Keratinocyte (primary cell): ENCODE measurements at regions not wholly inside any gene's neighbourhood (a gene's known extent, or its start where the extent isn't known, plus 50 kb on each side); places are given as distances from the start of the nearest gene placed in this dataset.

Experiments used
- DNase-seq: peaks from one replicate; pipeline ENCODE4 v3.0.0-alpha.2; 2011; ENCODE audit warnings: low read depth, missing footprints, low spot score
- FAIRE-seq: peaks from 2 replicates; lab custom pipeline; 2011; peaks lifted over from hg19 to GRCh38; lab: Jason Lieb, UNC
- H2AFZ ChIP-seq: 2 replicates; pipeline ENCODE4 v1.6.0; 2012; ENCODE audit warnings: low read length, control low read depth, inconsistent platforms; ENCODE audit not compliant: control insufficient read depth
- H3K27ac ChIP-seq: 2 replicates; pipeline ENCODE4 v1.5.1; 2011; ENCODE audit warnings: low read length; ENCODE audit not compliant: control insufficient read depth, insufficient read depth
- H3K27me3 ChIP-seq: 3 replicates; pipeline ENCODE4 v1.6.0; 2011; ENCODE audit warnings: low read length; ENCODE audit not compliant: control insufficient read depth, insufficient read depth; ENCODE audit errors: extremely low read depth
- H3K36me3 ChIP-seq, 2 experiments: 2 replicates in 1 of 2; 3 replicates in 1 of 2; pipeline ENCODE4 v1.5.1; 2011; ENCODE audit warnings: low read length in 2 of 2, mild to moderate bottlenecking in 1 of 2; ENCODE audit not compliant: control insufficient read depth in 2 of 2, insufficient read depth in 2 of 2; ENCODE audit errors: extremely low read depth in 1 of 2
- H3K4me1 ChIP-seq: 3 replicates; pipeline ENCODE4 v1.5.1; 2011; ENCODE audit warnings: low read length; ENCODE audit not compliant: control insufficient read depth, insufficient read depth; ENCODE audit errors: extremely low read depth
- H3K4me2 ChIP-seq: 3 replicates; pipeline ENCODE4 v1.6.0; 2011; ENCODE audit warnings: low read depth, low read length; ENCODE audit not compliant: control insufficient read depth, insufficient read depth; ENCODE audit errors: extremely low read depth
- H3K4me3 ChIP-seq, 3 experiments: fragments of 200-600 bp in 1 of 3; sonication (generic) in 1 of 3; 2 replicates in 2 of 3; 3 replicates in 1 of 3; pipeline ENCODE4 v1.5.1; 2011 to 2016; ENCODE audit warnings: low read length in 3 of 3, mild to moderate bottlenecking in 3 of 3, control low read depth in 2 of 3, inconsistent platforms in 1 of 3, low read depth in 1 of 3, mixed read lengths in 1 of 3, mixed run types in 1 of 3, moderate library complexity in 1 of 3; ENCODE audit not compliant: control insufficient read depth in 2 of 3, insufficient read depth in 2 of 3; ENCODE audit errors: extremely low read depth in 1 of 3
- H3K79me2 ChIP-seq: 2 replicates; pipeline ENCODE4 v1.6.0; 2012; ENCODE audit warnings: low read length; ENCODE audit not compliant: control insufficient read depth, insufficient read depth
- H3K9ac ChIP-seq: 3 replicates; pipeline ENCODE4 v1.6.0; 2011; ENCODE audit warnings: low read length; ENCODE audit not compliant: control insufficient read depth, insufficient read depth; ENCODE audit errors: extremely low read depth
- H3K9me1 ChIP-seq: 3 replicates; pipeline ENCODE4 v1.6.0; 2011; ENCODE audit warnings: low read length; ENCODE audit not compliant: control insufficient read depth, insufficient read depth; ENCODE audit errors: extremely low read depth
- H3K9me3 ChIP-seq: 2 replicates; pipeline ENCODE4 v1.5.1; 2012; ENCODE audit warnings: low read depth, low read length; ENCODE audit not compliant: control insufficient read depth
- H4K20me1 ChIP-seq: 3 replicates; pipeline ENCODE4 v1.6.0; 2011; ENCODE audit warnings: low read length; ENCODE audit not compliant: control insufficient read depth, insufficient read depth; ENCODE audit errors: extremely low read depth
- CTCF ChIP-seq, 3 experiments: IDR thresholded peaks in 1 of 3; conservative IDR thresholded peaks in 1 of 3; optimal IDR thresholded peaks in 1 of 3; 2 replicates in 2 of 3; 3 replicates in 1 of 3; pipeline versions ENCODE3 to v1.5.1; 2011; ENCODE audit warnings: low read length in 3 of 3, mild to moderate bottlenecking in 3 of 3, moderate library complexity in 2 of 3, control low read depth in 1 of 3, inconsistent platforms in 1 of 3; ENCODE audit not compliant: insufficient read depth in 2 of 3; ENCODE audit errors: extremely low read depth in 1 of 3
- EZH2 ChIP-seq: IDR thresholded peaks from one replicate; pipeline ENCODE4 v1.6.1; 2012; ENCODE audit warnings: inconsistent platforms, mild to moderate bottlenecking, low read length, moderate library complexity
- dilution Hi-C: fragments of 300-500 bp; cut with MboI; formaldehyde crosslinking; loops from one replicate; pipeline ENCODE4 v1.7.0; 2020; ENCODE audit warnings: low sequenced_read_pairs; ENCODE audit not compliant: extremely low pct_ligation_motif_present

GRCh38 chr13:85603735-85604134 is 195.5 kb downstream of the SLITRK6 start:
- Histone ChIP-seq H3K4me1 (no peaks in the 10 kb centered on the region), H3K27ac (no peak overlapping the region), H2AFZ (no peak overlapping the region), H3K9me3 (no peaks in the 10 kb centered on the region), H4K20me1 (no peaks in the 10 kb centered on the region), H3K79me2 (no peaks in the 10 kb centered on the region), H3K4me3 (no peak overlapping the region), H3K9ac (no peak overlapping the region), H3K9me1 (no peaks in the 10 kb centered on the region), H3K36me3 (no peaks in the 10 kb centered on the region), H3K4me2 (no peak overlapping the region), H3K27me3 (no peaks in the 10 kb centered on the region)
- TF ChIP-seq CTCF (optimal IDR thresholded peaks at IDR 0.05 in 1 of 3, IDR thresholded peaks at IDR 0.05 in 1 of 3, conservative IDR thresholded peaks at IDR 0.05 in 1 of 3; ENCODE audit: extremely low read depth in 1 of 3, insufficient read depth in 2 of 3, low read length in 3 of 3) (no peak), EZH2 (no peak)
- no peak for FAIRE-seq
- dilution Hi-C loops, result no loop called here
- no peak for DNase-seq

GRCh38 chr13:85601526-85601925 is 197.7 kb downstream of the SLITRK6 start:
- no peak overlapping the region for H3K4me3 ChIP-seq
- H4K20me1 ChIP-seq, result no peaks in the 10 kb centered on the region
- no peaks in the 10 kb centered on the region for H3K36me3 ChIP-seq
- H3K9me1 ChIP-seq, result no peaks in the 10 kb centered on the region
- H3K4me1 ChIP-seq, result peaks cover 5% of the 10 kb centered on the region
- H2AFZ ChIP-seq, result no peak overlapping the region
- no peaks in the 10 kb centered on the region for H3K79me2 ChIP-seq
- no peaks in the 10 kb centered on the region for H3K9me3 ChIP-seq
- TF ChIP-seq EZH2, result no peak
- TF ChIP-seq CTCF (optimal IDR thresholded peaks at IDR 0.05 in 1 of 3, IDR thresholded peaks at IDR 0.05 in 1 of 3, conservative IDR thresholded peaks at IDR 0.05 in 1 of 3; ENCODE audit: extremely low read depth in 1 of 3, insufficient read depth in 2 of 3, low read length in 3 of 3), result no peak
- H3K27ac ChIP-seq, result no peak overlapping the region
- FAIRE-seq, result no peak
- no peak overlapping the region for H3K9ac ChIP-seq
- dilution Hi-C loops, result no loop called here
- H3K4me2 ChIP-seq, result no peak overlapping the region
- DNase-seq, result no peak
- H3K27me3 ChIP-seq, result no peaks in the 10 kb centered on the region
